Suprapubic skin (tissue), 4 donors: ENCODE measurements at regions not wholly inside any gene's neighbourhood (a gene's known extent, or its start where the extent isn't known, plus 50 kb on each side); places are given as distances from the start of the nearest gene placed in this dataset.

Source experiments
- DNase-seq, 2 donors: peaks; one replicate each; pipeline ENCODE4 v3.0.0-alpha.2; 2019; ENCODE audit warnings: low spot score in 2 of 2
- H3K27ac ChIP-seq: fragments of 200-600 bp; sonication (generic); one replicate; pipeline ENCODE4 v1.5.1; 2019
- H3K27me3 ChIP-seq: fragments of 200-600 bp; sonication (generic); one replicate; pipeline ENCODE4 v1.5.1; 2019
- H3K36me3 ChIP-seq: fragments of 200-600 bp; sonication (generic); one replicate; pipeline ENCODE4 v1.5.1; 2019
- H3K4me1 ChIP-seq: fragments of 200-600 bp; sonication (generic); one replicate; pipeline ENCODE4 v1.5.1; 2019
- H3K4me3 ChIP-seq: fragments of 200-600 bp; sonication (generic); one replicate; pipeline ENCODE4 v1.5.1; 2019; ENCODE audit warnings: mild to moderate bottlenecking
- H3K9me3 ChIP-seq: fragments of 200-600 bp; sonication (generic); one replicate; pipeline ENCODE4 v1.5.1; 2019
- EP300 ChIP-seq: sonication (generic); formaldehyde crosslinking; IDR thresholded peaks from one replicate; pipeline ENCODE4 v1.6.1; 2017; ENCODE audit warnings: antibody characterized with exemption
- POLR2A ChIP-seq, 2 donors: fragments of 450-650 bp; IDR thresholded peaks; one replicate each; pipeline ENCODE4 v1.6.1; 2017; ENCODE audit warnings: antibody characterized with exemption in 2 of 2, mild to moderate bottlenecking in 2 of 2, moderate library complexity in 2 of 2
- POLR2AphosphoS5 ChIP-seq, 3 donors: sonication (generic); formaldehyde crosslinking; IDR thresholded peaks; one replicate each; pipeline ENCODE4 v1.6.1; 2017; ENCODE audit warnings: antibody characterized with exemption in 3 of 3
- WGBS: methylation state at CpG from one replicate; pipeline ENCODE4 v1.1.5; 2018; 5-methylcytosine and 5-hydroxymethylcytosine counted together
- TF ChIP-seq, protein P1 (sequence below), 2 donors: fragments of 200-600 bp in 1 of 2; fragments of 450-650 bp in 1 of 2; sonication (generic) in 1 of 2; IDR thresholded peaks; one replicate each; pipeline ENCODE4 v1.5.1; 2016 to 2019; ENCODE audit warnings: antibody characterized with exemption in 2 of 2, mild to moderate bottlenecking in 1 of 2, moderate library complexity in 1 of 2

DNA sequence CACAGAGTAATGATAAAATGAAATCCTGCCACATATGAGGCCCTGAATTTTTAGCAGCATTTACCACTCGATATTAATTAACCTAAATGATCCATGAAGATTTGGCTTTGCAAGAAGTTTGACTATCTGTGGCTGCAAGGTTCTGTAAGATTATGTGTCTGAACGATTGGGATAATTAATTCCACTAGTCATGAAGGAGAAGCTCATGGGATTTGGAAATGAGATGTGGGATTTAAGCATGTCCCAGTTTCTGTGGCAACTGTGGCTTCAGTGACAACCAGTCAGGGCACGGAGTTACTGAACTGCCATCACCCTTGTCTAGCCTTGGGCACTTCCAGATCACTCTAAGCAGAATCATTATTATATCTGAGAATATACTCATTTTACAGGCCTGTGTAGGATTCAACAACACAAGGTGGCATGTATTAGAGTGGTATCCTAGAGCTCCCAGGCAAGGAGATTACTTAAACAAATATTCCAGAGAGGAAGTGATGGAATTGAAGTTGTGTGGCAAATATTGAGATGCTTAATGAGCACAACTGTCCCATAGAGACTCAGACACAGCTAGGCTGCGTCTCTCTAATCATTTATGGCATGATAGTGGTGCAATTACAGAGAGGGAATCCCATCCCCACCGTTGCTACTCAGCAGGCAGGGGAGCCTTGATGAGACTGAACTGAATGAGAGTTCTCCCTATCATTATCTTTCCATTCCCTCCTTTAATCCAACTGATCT is 205.0 kb upstream of the KRR1 start:
- H3K27me3 ChIP-seq, result no peaks in the 10 kb centered on the region
- no peak overlapping the region for H3K27ac ChIP-seq
- H3K36me3 ChIP-seq, result no peaks in the 10 kb centered on the region
- H3K4me1 ChIP-seq, result peaks cover 22% of the 10 kb centered on the region
- H3K9me3 ChIP-seq, result no peaks in the 10 kb centered on the region
- H3K4me3 ChIP-seq, result no peak overlapping the region
- WGBS, result 71% methylated on average over 5 of the region's 5 CpGs
- TF ChIP-seq POLR2A (IDR thresholded peaks at IDR 0.05) (no peak), EP300 (no peak), POLR2AphosphoS5 (IDR thresholded peaks at IDR 0.05) (no peak)
- TF ChIP-seq, protein P1, sequence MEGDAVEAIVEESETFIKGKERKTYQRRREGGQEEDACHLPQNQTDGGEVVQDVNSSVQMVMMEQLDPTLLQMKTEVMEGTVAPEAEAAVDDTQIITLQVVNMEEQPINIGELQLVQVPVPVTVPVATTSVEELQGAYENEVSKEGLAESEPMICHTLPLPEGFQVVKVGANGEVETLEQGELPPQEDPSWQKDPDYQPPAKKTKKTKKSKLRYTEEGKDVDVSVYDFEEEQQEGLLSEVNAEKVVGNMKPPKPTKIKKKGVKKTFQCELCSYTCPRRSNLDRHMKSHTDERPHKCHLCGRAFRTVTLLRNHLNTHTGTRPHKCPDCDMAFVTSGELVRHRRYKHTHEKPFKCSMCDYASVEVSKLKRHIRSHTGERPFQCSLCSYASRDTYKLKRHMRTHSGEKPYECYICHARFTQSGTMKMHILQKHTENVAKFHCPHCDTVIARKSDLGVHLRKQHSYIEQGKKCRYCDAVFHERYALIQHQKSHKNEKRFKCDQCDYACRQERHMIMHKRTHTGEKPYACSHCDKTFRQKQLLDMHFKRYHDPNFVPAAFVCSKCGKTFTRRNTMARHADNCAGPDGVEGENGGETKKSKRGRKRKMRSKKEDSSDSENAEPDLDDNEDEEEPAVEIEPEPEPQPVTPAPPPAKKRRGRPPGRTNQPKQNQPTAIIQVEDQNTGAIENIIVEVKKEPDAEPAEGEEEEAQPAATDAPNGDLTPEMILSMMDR (IDR thresholded peaks at IDR 0.05), result no peak
- DNase-seq, result no peak

DNA sequence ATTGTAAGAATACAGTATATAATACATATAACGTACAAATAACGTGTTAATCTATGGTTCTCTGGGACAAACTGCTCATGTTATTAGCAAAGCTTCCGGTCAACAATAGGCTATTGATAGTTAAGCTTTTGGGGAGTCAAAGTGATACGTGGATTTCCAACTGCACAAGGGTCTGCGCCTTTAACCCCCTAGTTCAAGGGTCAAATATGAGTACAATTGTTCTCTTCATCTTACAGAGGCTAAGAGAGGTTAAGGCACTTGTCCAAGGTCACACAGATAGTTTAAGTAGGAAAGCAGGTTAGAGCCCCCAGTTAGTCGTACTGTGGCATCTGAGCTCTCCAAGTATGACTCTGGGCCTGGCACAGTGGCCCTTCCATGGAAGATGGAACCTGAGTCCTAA is 204.3 kb upstream of the KRR1 start:
- no peaks in the 10 kb centered on the region for H3K36me3 ChIP-seq
- H3K9me3 ChIP-seq, result no peaks in the 10 kb centered on the region
- DNase-seq, result no peak
- TF ChIP-seq POLR2AphosphoS5 (IDR thresholded peaks at IDR 0.05) (no peak), EP300 (no peak), POLR2A (IDR thresholded peaks at IDR 0.05) (no peak)
- TF ChIP-seq, protein P1 (IDR thresholded peaks at IDR 0.05), result no peak
- no peak overlapping the region for H3K4me3 ChIP-seq
- no peaks in the 10 kb centered on the region for H3K27me3 ChIP-seq
- WGBS, result 92% methylated on average over 6 of the region's 6 CpGs
- H3K27ac ChIP-seq, result no peak overlapping the region
- H3K4me1 ChIP-seq, result peaks cover 15% of the 10 kb centered on the region

DNA sequence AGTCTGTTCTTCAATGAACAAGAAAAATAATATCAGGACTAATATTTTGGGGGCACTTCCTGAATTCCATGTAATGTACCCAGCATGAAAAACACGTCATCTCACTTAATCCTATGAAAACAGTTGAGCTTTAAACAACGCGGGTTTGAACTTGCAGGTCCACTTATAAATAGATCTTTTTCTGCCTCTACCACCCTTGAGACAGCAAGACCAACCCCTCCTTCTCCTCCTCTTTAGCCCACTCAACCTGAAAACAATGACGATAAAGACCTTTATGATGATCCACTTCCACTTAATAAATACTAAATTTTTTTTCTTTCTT is 203.9 kb upstream of the KRR1 start:
- WGBS, result 88% methylated on average over 4 of the region's 4 CpGs
- Histone ChIP-seq H3K9me3 (no peaks in the 10 kb centered on the region), H3K36me3 (no peaks in the 10 kb centered on the region), H3K27ac (no peak overlapping the region), H3K4me1 (peaks cover 11% of the 10 kb centered on the region), H3K4me3 (no peak overlapping the region), H3K27me3 (no peaks in the 10 kb centered on the region)
- TF ChIP-seq POLR2A (IDR thresholded peaks at IDR 0.05) (no peak), POLR2AphosphoS5 (IDR thresholded peaks at IDR 0.05) (no peak)
- DNase-seq, result no peak

DNA sequence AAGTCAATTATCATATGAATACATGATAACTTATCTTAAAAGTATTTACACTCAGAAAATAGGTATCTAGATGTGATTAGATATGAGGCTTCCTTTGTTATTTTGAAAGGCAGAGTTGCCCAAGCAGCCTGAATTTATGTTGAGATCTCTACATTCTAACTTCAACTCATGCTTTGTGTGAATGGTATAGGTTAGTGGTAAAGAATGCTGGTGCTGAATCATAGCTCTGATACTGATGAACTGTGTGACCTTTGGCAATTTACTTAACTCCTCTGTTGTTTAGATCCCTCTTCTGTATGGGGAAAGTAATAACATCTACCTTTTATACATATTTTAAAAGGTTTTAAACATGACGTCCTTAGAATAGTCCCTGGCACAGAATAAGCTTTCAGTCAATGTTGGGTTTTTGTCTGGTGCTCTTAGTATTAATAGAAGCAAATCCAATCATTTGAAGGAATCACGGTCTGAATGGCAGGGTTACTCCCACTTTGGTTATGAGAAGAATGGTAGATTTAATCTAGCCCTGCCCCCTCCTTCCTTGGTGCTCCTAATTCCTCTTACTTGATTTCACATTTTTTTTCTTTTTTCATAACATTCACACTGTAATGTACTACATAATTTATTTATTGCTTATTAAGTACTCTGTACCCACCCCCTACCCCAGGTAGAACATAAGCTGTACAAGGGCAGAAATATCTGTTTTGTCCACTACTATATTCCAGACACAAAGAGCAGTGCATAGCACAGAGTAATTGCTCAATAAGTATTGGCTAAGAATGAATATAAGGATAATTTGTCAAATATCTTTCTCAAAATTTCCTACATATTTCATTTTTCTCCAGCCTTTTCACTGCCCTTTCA is 203.3 kb upstream of the KRR1 start:
- H3K36me3 ChIP-seq, result no peaks in the 10 kb centered on the region
- no peak for TF ChIP-seq POLR2AphosphoS5 (IDR thresholded peaks at IDR 0.05)
- TF ChIP-seq POLR2A (IDR thresholded peaks at IDR 0.05), result no peak
- TF ChIP-seq, protein P1 (IDR thresholded peaks at IDR 0.05), result no peak
- no peak for TF ChIP-seq EP300
- H3K9me3 ChIP-seq, result no peaks in the 10 kb centered on the region
- no peaks in the 10 kb centered on the region for H3K27me3 ChIP-seq
- H3K4me3 ChIP-seq, result no peak overlapping the region
- peaks cover 6% of the 10 kb centered on the region for H3K4me1 ChIP-seq
- WGBS, result 66% methylated on average over 2 of the region's 2 CpGs
- DNase-seq, result no peak
- H3K27ac ChIP-seq, result no peak overlapping the region

DNA sequence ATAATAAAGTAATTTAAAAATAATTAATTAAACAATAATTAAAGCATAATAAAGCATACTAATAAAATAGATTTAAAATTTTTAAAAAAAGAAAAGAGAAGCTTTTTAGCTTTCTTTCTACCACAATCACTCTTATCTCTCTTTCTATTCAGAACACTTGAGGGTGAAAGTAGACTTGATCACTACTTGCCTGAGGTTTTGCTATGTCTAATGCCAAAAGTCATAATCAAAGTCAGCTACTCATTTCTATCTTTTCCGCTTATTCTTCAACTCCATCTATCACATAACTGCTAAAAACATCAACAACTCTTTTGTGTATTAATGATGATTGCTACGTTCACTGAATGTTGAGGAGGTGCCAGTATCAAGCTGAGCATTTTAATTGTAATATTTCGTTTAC is 202.0 kb upstream of the KRR1 start:
- H3K9me3 ChIP-seq, result no peaks in the 10 kb centered on the region
- H3K27me3 ChIP-seq, result no peaks in the 10 kb centered on the region
- TF ChIP-seq POLR2A (IDR thresholded peaks at IDR 0.05), result no peak
- no peak for TF ChIP-seq POLR2AphosphoS5 (IDR thresholded peaks at IDR 0.05)
- TF ChIP-seq, protein P1 (IDR thresholded peaks at IDR 0.05), result no peak
- no peak for TF ChIP-seq EP300
- H3K4me3 ChIP-seq, result no peak overlapping the region
- H3K27ac ChIP-seq, result no peak overlapping the region
- peaks cover 6% of the 10 kb centered on the region for H3K4me1 ChIP-seq
- H3K36me3 ChIP-seq, result no peaks in the 10 kb centered on the region
- no peak for DNase-seq
- 89% methylated on average over 3 of the region's 3 CpGs for WGBS
